ENCODE measurements at regions not wholly inside any gene's neighbourhood (a gene's known extent, or its start where the extent isn't known, plus 50 kb on each side); places are given as distances from the start of the nearest gene placed in this dataset.

DNA sequence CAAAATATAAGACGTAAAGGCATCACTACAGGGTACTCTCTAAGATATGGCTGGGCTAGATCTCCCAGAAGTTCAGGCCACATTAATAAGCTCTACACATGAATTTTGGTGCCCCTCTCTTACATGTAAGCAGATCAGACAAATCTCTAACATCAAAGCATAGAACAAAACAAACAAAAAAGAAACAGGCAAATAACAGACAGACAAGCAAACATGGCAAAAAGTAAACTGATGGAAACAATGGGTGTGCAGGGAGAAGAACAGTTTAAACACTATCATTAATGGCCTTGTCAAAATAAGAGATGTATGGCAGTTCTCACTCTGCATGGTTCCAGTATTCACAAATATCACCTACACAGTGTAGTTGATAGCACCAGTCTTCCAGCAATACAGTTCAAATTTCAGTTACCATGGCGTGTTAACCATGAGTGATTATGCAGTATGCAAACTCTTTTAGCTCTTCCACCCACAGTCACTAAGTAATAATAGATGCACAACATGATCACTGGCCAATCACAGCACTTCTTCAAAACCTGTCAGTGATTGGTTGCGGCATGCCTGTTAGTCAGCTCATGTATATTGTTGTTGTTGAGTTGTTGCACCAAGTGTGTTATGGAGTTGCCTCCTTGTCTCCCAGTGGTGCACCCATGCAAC is 110.7 kb upstream of the TLR3 start:
- TF ChIP-seq ZNF350 (tag by site-specific recombination; IDR thresholded peaks at IDR 0.05) (no peak), ZNF214 (tag by site-specific recombination; IDR thresholded peaks at IDR 0.05; ENCODE audit: borderline replicate concordance) (no peak), ZBTB10 (tag by site-specific recombination; IDR thresholded peaks at IDR 0.05) (no peak), CTCF (tag by site-specific recombination; IDR thresholded peaks at IDR 0.05) (no peak)
- TF ChIP-seq, protein P1, sequence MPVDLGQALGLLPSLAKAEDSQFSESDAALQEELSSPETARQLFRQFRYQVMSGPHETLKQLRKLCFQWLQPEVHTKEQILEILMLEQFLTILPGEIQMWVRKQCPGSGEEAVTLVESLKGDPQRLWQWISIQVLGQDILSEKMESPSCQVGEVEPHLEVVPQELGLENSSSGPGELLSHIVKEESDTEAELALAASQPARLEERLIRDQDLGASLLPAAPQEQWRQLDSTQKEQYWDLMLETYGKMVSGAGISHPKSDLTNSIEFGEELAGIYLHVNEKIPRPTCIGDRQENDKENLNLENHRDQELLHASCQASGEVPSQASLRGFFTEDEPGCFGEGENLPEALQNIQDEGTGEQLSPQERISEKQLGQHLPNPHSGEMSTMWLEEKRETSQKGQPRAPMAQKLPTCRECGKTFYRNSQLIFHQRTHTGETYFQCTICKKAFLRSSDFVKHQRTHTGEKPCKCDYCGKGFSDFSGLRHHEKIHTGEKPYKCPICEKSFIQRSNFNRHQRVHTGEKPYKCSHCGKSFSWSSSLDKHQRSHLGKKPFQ (tag by site-specific recombination; IDR thresholded peaks at IDR 0.05): no peak
